NCI-H1417 (cell line): ENCODE measurements at regions not wholly inside any gene's neighbourhood (a gene's known extent, or its start where the extent isn't known, plus 50 kb on each side); places are given as distances from the start of the nearest gene placed in this dataset.

Source experiments
- DNase-seq, 3 experiments: peaks; one replicate each; lab custom pipeline; 2025; lab: John Stamatoyannopoulos, UW

DNA sequence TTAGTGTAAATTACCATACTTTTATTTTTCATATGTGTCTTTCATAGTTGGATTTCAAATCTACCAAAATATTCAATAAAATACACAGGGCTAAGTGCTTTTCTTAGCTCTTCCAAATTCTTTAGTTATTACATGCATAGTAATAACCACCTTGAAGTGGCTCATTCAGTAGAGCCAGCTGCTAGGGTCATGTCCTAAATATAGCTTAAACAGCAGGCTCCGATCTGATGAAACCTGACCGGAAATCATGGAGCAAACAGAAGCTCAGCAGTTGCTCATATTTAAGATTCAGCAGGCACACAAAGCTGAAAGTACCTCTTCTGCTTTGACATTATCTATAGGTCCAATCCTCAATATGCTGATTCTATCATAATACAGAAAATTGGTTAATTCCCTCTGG is 1470.4 kb downstream of the ADGRL3 start:
- DNase-seq, result peak in 2 of 3 experiments; percentile 57 to 92

DNA sequence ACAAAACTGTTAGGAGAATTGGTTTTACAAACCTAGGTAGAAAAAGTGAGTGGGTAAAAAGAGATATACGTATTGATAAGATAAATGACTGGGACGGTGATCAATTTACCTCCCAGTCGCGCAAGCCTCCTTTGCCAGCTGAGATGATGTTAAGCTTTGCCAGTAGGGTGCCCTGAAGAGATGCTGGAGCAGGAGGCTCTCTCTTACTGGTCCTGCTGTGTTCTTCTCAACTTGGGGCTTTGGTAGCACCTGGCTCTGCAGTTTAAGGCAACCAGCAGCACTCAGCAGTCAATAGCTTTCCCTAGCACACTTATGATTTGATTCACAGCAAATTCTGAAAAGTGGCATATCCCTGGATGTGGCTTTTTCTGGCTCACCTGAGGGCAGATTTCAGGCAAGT is 1461.7 kb downstream of the ADGRL3 start:
- DNase-seq, result peak in 1 of 3 experiments; percentile 4

DNA sequence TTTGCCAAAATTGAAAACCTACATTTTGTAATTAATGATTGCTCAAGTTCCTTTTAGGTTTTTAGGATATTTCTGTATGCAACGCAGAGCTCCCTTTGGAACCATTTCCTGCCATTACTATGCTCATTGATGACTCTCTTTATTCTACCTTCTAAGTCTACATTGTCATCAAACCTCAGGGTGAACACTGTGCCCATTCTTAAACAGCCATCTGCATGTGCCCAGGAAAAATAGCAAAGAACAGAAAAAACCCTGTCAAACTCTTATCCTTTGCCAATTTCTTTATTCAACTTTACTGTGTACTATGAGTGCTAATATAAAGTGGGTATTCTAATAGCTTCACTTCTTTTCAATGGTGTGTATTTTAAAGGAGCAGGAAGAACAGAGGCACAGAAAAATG is 1455.9 kb downstream of the ADGRL3 start:
- no peak for DNase-seq

DNA sequence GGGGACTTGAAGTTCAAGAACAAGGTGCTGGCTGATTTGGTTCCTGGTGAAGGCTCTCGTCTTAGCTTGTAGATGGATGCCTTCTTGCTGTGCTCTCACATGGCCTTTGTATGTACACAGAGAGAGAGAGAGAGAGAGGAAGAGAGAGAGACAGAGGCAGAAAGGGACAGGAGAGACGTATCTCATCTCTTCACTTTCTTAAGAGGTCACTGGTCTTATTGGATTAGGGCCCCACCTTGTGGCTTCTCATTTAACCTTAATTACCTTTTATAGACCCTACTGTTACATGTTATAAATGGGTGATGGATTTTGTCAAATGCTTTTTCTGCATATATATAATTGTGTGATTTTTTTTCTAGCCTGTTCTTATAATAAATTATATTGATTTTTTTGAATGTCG is 1444.2 kb downstream of the ADGRL3 start:
- DNase-seq, result peak in 1 of 3 experiments; percentile 59

DNA sequence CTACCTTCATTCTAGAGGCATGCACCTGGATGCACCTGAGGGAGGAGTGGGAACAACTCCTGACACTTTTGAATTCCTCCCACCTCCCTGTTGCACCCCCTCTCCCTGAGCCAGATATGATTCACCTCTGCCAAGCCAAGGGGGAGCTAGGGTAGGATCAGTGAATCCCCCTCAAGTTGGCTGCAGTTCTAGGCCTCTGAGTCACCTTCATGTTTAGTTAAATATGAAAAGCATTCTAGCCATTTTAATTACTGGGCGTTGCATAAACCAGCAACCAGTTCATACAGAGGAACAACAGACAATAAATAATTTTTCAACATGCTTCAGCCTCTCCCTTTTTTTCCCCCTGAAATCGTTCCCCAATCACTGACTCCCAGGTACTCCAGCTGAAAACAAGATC is 1440.2 kb downstream of the ADGRL3 start:
- no peak for DNase-seq

DNA sequence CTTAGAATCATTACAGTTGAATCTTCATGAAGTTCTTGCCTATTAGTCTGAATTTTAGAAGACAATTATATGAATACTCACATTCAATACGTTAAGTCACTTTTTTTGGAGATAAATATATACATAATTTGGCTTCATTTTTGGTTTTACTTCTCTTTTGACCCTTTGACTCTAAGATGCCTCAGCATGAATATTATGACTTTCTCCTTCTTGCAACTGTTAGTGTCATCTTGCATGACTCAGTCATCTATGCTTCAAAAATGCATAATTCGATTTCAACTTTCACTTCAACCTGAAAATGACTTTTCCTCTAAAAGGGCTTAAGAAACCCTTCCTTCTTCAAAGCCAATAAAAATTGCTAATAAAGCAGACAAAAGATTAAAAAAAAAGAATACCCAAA is 1427.5 kb downstream of the ADGRL3 start:
- DNase-seq, result no peak

DNA sequence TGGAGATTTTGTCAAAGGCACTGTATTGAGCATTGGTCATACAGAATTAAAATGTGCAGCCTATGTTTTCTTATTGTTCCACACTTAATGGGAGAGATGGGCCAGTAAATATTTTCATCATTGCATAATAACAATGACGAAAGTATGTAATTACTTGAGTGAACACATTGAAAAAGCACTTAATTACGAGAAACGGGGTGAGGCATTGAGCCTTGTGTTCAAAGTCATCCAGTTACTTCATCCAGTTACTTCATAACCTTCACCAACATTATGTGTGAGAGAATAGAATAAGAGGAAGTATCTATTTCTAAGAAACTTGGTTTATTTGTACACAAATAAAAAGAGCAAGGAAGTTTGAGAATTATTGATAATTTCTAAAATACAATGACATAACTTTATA is 1427.0 kb downstream of the ADGRL3 start:
- peak in 1 of 3 experiments; percentile 17 for DNase-seq

DNA sequence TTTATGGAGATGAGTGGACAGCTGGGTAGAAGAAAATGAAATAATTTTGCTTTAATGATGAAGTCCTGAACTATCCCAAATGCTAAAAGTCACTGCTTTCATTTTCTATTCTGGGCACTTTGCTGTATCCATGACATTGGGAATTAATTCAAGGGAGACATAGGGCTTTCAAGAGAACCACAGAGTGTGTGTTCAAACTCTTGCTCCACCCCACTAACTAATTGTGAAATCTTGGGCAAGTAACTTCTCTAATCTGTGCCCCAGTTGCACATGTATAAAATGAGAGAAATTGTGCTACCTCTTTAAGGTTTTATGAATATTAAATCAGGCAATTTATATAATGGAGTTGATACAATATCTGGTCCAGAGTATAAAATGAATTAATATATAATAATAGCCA is 1422.0 kb downstream of the ADGRL3 start:
- no peak for DNase-seq

DNA sequence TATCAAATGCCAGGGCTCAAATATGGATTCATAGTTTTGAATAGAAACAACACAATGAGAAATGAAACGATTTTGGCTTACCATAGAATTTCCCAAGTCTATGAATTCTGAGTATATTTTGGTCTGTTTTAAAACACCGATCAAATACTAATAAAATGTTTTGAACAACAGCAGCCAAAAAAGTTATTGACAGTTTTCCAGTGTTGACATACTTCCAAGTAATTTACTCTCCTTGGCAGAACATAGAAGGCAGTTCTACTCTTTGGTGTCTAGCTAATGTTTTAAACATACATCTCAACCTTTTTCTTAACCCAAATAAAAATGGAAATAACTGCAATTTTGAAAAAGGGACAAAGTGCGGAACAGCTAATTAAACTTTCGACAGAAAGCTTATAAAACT is 1419.8 kb downstream of the ADGRL3 start:
- no peak for DNase-seq

DNA sequence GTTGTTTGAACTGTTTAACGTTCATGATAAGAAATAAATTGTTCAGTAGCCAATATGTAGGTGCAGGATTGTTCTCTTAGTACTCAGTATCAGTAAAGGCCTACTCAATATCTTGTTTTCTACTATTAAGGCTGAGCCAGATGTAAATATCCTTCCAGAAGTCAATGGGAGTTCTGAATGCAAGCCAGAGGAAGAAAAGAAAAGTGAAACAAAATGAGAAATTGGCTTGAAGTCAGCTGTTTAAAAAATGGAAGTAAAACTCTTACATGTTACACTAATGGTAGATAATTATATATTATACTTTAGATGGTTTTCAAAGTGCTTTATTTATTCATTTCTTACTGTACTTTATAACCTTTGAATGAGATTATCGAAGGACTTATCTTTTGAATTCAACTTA is 1417.9 kb downstream of the ADGRL3 start:
- DNase-seq, result no peak

DNA sequence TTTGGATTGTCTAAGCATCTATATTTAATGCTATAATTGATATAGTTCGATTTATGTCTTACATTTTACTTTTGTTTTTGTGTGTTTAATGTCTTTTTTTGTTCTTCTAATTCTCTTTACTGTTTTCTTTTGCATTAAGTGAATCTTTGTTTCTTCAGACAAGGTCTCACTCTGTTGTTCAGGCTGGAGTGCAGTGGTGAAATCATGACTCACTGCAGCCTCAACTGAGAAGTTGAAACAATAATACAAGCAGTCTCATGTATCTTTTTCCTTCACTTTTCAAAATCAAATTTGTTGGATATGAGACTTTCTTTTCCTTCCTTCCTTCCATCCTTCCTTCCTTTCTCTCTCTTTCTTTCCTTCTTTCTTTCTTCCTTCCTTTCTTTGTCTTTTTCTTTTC is 1401.6 kb downstream of the ADGRL3 start:
- DNase-seq, result no peak

DNA sequence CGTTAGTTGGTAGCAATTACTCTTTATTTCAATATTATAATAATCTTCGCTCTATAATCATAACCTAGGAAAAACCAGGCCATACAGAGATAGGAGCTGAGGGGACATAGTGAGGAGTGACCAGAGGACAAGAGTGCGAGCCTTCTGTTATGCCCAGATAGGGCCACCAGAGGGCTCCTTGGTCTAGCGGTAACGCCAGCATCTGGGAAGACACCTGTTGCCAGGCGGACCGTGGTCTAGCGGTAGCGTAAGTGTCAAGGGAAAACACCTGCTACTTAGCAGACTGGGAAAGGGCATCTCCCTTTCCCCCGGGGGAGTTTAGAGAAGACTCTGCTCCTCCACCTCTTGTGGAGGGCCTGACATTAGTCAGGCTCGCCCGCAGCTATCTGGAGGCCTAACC is 1395.1 kb downstream of the ADGRL3 start:
- DNase-seq, result peak in 1 of 3 experiments; percentile 28

DNA sequence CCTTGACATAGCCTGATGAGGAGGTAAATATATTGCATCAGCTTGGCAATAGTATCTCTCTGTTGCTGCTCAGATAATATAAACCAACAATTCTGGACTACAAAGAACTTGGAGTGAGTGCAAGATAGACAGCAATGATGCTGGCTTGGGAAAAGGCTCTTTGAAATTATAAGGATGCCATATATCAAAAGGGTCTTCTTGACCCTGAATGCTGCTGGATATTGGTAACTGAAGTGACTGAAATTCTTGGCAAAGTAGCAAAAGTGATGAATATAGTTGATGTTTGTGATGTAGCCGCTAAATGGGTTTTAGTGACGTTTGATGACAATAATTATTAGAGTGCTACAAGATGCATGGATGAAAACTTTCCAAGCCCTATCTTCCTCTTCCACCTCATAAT is 1391.6 kb downstream of the ADGRL3 start:
- no peak for DNase-seq

DNA sequence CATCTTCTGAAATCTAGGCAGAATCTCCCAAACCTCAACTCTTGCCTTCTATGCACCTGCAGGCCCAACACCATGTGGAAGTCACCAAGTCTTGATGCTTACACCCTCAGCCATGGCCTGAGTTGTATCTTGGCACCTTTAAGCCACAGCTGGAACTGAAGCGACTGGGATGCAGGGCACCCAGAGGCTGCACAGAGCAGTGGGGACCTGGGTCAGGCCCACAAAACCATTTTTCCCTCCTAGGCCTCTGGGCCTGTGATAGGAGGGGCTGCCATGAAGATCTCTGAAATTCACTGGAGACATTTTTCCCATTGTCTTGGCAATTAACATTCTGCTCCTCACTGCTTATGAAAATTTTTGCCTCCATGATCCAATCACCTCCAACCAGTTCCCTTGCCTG is 1388.5 kb downstream of the ADGRL3 start:
- no peak for DNase-seq

DNA sequence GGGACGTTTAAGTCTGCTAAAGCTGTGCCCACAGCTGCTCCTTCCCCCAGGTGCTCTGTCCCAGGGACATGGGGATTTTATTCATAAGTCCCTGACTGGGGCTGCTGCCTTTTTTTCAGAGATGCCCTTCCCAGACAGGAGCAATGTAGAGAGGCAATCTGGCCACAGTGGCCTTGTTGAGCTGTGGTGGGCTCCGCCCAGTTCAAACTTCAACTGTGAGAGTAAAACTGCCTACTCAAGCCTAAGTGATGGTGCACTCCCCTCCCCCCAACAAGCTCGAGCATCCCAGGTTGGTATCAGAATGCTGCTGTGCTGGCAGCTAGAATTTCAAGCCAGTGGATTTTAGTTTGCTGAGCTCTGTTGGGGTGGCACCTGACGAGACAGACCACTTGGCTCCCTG is 1371.4 kb downstream of the ADGRL3 start:
- peak in 1 of 3 experiments; percentile 1 for DNase-seq

DNA sequence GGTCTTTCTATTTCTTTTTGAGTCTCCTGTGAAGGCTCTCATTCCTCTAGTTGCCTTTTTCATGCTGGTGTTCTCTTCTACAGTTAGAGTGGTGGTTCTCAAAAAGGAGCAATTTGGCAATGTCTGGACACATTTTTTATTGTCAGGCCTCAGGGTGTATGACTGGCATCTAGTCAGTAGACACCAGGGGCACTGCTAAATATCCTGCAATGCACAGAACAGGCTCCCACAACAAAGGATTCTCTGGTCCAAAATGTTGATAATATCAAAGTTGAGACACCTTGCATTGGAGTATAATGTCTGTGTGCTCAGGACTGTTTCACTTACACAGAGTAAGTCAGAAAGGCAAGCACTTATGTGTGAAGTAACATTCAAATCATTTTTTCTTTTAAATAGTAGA is 1360.7 kb downstream of the ADGRL3 start:
- DNase-seq, result no peak

DNA sequence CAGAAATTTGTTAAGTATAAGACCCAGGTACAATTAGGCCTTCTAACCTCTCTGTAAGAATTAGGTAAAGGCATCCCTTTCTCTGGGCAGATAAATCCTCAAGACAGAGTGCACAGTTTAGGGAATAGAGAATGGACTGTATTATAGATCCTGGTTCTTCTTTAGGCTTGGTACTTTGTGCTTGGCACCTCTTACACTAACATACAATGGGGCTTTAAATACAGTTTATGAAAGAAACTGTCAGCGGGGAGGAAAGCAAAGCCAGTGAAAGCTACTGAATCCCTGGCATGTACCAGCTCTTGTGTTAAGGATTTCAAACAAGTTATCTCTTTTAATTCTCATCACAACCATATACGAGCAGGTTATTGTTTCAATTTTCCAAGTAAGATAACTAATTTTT is 1350.0 kb downstream of the ADGRL3 start:
- no peak for DNase-seq

DNA sequence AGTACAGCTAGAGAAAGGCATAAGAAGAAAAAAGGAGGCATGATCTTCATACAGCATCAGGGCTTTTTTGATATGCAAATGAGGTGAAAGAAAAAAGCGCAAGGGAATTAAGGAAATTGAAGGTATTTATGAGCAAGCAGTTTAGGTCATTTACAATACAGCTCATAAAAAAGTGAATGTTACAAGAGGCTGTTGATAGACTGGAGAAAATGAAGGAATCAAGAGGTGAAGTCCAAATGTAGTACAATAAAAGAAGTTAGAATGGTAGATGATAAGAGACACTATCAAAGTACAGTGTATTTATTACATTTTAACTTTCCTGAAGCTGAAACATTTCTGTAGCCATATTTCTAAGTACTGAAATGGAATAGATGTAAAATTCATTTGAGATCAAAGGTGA is 1349.5 kb downstream of the ADGRL3 start:
- no peak for DNase-seq

DNA sequence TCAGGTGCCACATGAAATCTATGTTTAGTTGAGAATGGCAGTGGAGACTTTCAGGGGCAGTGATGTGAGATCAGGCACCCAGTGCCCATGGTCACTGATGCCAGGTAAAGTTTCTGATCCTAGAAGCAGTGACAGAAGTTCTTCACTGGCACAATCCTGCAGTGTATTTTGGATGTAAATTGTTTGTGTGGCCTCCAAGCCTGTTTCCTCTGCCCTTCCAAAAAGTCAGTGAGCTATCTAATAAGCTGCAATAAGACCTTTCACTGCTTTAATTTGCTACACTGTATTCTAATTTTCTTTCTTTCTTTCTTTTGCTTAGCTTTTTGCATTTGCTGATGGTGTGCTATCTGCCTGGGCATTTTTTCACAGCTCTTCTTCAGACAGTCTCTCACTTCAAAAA is 1348.6 kb downstream of the ADGRL3 start:
- no peak for DNase-seq

DNA sequence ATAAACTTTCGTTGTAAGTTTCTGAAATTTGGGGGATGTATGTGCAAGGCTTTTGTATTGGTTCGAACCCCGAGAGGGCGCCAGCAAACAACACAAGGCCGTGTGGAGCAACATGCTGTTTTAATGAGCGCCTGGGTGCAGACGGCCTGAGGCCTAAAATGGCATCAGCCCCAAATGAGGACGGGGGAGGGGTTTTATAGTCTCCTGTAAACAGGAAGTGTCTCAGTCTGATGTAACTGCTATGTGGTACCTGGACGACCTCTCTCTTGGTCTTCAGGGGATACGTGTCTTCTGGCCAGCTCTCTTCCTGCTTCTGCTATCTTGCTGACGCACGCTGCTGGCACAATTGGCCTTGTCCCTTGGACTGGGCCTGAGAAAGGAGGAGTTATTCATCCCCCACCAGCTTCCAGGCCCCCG is 1348.0 kb downstream of the ADGRL3 start:
- peak in 1 of 3 experiments; percentile 16 for DNase-seq

DNA sequence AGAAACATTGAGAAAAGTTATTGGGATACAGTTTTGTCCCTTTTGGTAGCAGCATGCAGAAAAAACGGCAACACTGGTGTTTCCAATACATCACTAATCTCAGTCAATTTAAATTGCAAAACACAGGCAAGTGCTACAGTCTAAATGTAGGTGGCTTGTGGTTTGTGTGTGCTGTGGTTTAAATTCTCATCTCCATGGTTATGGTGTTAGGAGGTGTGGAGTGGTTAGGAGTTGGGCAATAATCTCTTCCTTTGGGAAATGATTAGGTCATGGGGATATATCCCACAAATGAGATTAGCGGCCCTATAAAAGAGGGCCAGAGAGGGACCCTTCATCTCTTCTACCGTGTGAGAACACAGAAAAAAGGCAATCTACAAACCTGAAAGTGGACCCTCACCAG is 1344.3 kb downstream of the ADGRL3 start:
- DNase-seq, result no peak

DNA sequence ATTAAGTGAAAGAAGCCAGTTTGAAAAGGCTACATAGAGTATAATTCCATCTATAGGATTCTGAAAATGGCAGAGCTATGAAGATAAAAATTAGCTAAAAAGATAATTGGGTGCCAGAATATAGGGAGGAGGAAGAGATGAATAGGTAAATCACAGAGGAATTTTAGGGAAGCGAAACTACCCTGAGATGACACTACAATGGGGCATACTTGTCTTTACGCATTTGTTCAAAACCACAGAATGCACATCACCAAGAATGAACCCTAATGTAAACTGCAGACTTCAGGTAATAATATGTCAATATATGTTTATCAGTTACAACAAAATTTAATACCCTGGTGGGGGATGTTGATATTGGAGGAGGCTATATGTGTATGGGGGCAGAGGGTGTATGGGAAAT is 1342.9 kb downstream of the ADGRL3 start:
- no peak for DNase-seq

DNA sequence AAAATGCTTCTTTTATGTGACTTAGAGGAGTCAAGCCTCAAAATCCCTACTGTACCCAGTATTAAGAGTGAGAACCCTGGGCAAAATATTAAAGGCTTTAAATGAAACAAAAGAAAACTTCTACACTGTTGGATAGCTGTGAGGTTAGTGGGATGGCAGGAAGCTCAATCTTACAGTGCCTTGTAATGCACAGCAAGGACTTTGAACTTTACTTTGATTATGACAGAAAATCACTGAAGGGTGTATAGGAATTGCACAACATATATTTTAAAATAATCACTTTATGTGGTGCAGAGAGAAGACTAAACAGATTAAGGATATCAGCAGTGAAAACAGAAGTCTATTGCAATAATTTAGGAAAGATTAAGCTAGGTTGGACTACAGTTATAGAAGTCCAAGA is 1333.4 kb downstream of the ADGRL3 start:
- no peak for DNase-seq

DNA sequence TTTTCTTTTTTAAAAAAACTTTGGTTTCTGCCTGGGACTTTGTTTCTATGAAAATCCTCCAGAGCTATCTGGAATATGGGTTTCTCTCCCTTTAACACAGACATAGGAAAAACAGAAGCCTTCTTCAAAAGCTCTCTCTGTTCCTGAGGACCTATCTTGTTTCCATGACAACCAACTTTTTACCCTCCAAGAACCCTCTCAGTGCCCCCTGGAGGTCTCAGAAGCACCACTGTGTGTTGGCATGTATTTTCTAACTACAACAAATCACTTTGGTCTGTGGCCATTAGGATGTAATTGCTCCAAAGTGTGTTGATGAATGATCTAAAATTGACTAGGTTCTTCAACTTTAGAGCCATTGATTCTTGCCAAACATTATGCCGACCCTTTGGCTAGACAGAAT is 1331.6 kb downstream of the ADGRL3 start:
- no peak for DNase-seq

DNA sequence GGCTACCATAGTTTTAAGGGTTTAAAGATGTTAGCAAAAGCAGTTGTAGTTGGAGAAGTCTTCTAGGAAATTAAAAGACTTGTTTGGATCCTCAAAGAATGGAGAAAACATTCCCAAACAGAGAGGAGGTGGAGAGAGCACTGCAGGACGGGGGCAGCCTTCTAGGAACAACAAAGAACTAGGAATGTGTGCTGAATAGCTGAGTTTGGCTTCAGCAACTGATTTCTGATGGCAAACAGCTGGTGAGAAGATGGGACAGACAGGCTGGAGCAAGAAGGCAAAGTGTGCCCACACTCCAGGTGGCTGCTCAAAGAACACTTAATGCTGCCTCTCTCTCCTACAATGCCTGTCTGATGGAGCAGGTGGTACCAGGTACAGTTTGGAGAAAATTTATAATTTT is 1331.1 kb downstream of the ADGRL3 start:
- DNase-seq, result no peak
